Adrenal gland (tissue), 9 donors: ENCODE measurements at regions not wholly inside any gene's neighbourhood (a gene's known extent, or its start where the extent isn't known, plus 50 kb on each side); places are given as distances from the start of the nearest gene placed in this dataset.

ENCODE experiments used
- DNase-seq, 7 donors: peaks; one replicate each; pipeline ENCODE4 v3.0.0-alpha.2; 2019 to 2020
- H3K27ac ChIP-seq, 5 donors: fragments of 200-600 bp; sonication (generic) in 4 of 5; 1 replicate in 3 of 5; 2 replicates in 2 of 5; pipeline versions ENCODE4 v1.5.1 to v1.8.0; 2016 to 2020; ENCODE audit warnings: mild to moderate bottlenecking in 1 of 5
- H3K27me3 ChIP-seq: fragments of 200-600 bp; 2 replicates; pipeline ENCODE4 v1.8.0; 2021
- H3K36me3 ChIP-seq, 2 donors: fragments of 200-600 bp; replicated peaks in 1 of 2; 1 replicate in 1 of 2; 2 replicates in 1 of 2; pipeline versions ENCODE4 v1.5.1 to v1.8.0; 2018 to 2022
- H3K4me1 ChIP-seq, 2 donors: fragments of 200-600 bp; replicated peaks in 1 of 2; 1 replicate in 1 of 2; 2 replicates in 1 of 2; pipeline versions ENCODE4 v1.5.1 to v1.8.0; 2018 to 2021
- H3K4me3 ChIP-seq, 4 donors: fragments of 200-600 bp; sonication (generic) in 3 of 4; one replicate each; pipeline ENCODE4 v1.5.1; 2016 to 2018
- H3K9me3 ChIP-seq, 3 donors: fragments of 200-600 bp; sonication (generic) in 1 of 3; replicated peaks in 1 of 3; 1 replicate in 2 of 3; 2 replicates in 1 of 3; pipeline versions ENCODE4 v1.5.1 to v1.8.0; 2016 to 2021
- CTCF ChIP-seq, 6 experiments: fragments of 450-650 bp in 4 of 6; fragments of 200-600 bp in 2 of 6; sonication (generic) in 1 of 6; IDR thresholded peaks; 1 replicate in 5 of 6; 2 replicates in 1 of 6; pipeline versions ENCODE4 v1.5.1 to v1.8.0; 2016 to 2021; ENCODE audit warnings: antibody characterized with exemption in 6 of 6, mild to moderate bottlenecking in 2 of 6, moderate library complexity in 1 of 6
- POLR2A ChIP-seq, 2 donors: fragments of 450-650 bp; IDR thresholded peaks; one replicate each; pipeline ENCODE4 v1.6.1; 2017; ENCODE audit warnings: antibody characterized with exemption in 2 of 2, mild to moderate bottlenecking in 2 of 2, moderate library complexity in 1 of 2
- WGBS, 4 donors: extraction: QIAGEN DNeasy Blood & Tissue Kit in 2 of 4; methylation state at CpG; one replicate each; pipeline versions ENCODE4 v1.1.5 to v1.1.7; 2013 to 2017; 5-methylcytosine and 5-hydroxymethylcytosine counted together
- intact Hi-C, 2 donors: fragments of 100-400 bp; cut with DNase I; formaldehyde crosslinking; loops; one replicate each; pipeline versions ENCODE4 v1.14.1 to v1.15.0; 2022 to 2023
- donor health status: healthy with polysubstance abuse.
- donor health status: Bipolar disorder and iron deficiency.
- donor health status: DM: yes; HTN: yes; CAD: no.
- donor health status: DM: no; HTN: no; CAD: no.
- donor health status: DM: no; HTN: no; CAD: no.

GRCh38 chr10:4678951-4679671 is 146.9 kb upstream of the AKR1E2 start:
- no peak overlapping the region for H3K27ac ChIP-seq
- DNase-seq = no peak
- H3K4me1 ChIP-seq = no peaks in the 10 kb centered on the region
- TF ChIP-seq POLR2A (IDR thresholded peaks at IDR 0.05) (no peak), CTCF (IDR thresholded peaks at IDR 0.05) (no peak)
- intact Hi-C loops = no loop called here
- WGBS, 4 donors = 79 to 86% (median 80%) methylated on average over 11 of the region's 11 CpGs
- H3K4me3 ChIP-seq = no peak overlapping the region
- H3K27me3 ChIP-seq = no peaks in the 10 kb centered on the region
- H3K9me3 ChIP-seq = no peaks in the 10 kb centered on the region
- no peaks in the 10 kb centered on the region for H3K36me3 ChIP-seq

GRCh38 chr10:4678023-4678950 is 147.7 kb upstream of the AKR1E2 start:
- DNase-seq = no peak
- WGBS, 4 donors = 63 to 67% (median 65%) methylated on average over 11 of the region's 11 CpGs
- Histone ChIP-seq H3K27ac (no peak overlapping the region), H3K4me3 (no peak overlapping the region), H3K36me3 (no peaks in the 10 kb centered on the region), H3K9me3 (no peaks in the 10 kb centered on the region), H3K27me3 (no peaks in the 10 kb centered on the region), H3K4me1 (no peaks in the 10 kb centered on the region)
- TF ChIP-seq POLR2A (IDR thresholded peaks at IDR 0.05) (no peak), CTCF (IDR thresholded peaks at IDR 0.05) (no peak)
- intact Hi-C loops = no loop called here

- 54 to 65% (median 61%) methylated on average over 5 of the region's 5 CpGs for WGBS, 4 donors
- Histone ChIP-seq H3K27ac (no peak overlapping the region), H3K4me3 (no peak overlapping the region), H3K4me1 (no peaks in the 10 kb centered on the region), H3K9me3 (no peaks in the 10 kb centered on the region), H3K27me3 (no peaks in the 10 kb centered on the region), H3K36me3 (no peaks in the 10 kb centered on the region)
- TF ChIP-seq POLR2A (IDR thresholded peaks at IDR 0.05) (no peak), CTCF (IDR thresholded peaks at IDR 0.05) (no peak)
- DNase-seq = no peak
- intact Hi-C loops = no loop called here
Observed at GRCh38 chr10:4677296-4678021, 148.5 kb upstream of the AKR1E2 start.

- no peaks in the 10 kb centered on the region for H3K4me1 ChIP-seq
- H3K4me3 ChIP-seq = no peak overlapping the region
- no peaks in the 10 kb centered on the region for H3K9me3 ChIP-seq
- TF ChIP-seq CTCF (IDR thresholded peaks at IDR 0.05) (no peak), POLR2A (IDR thresholded peaks at IDR 0.05) (no peak)
- intact Hi-C loops = no loop called here
- no peaks in the 10 kb centered on the region for H3K27me3 ChIP-seq
- no peak overlapping the region for H3K27ac ChIP-seq
- no peaks in the 10 kb centered on the region for H3K36me3 ChIP-seq
- 89 to 97% (median 93%) methylated on average over 3 of the region's 3 CpGs for WGBS, 4 donors
- DNase-seq = no peak
Observed at GRCh38 chr10:4676566-4676965, 149.4 kb upstream of the AKR1E2 start.
